HEK293 (cell line): ENCODE measurements at regions not wholly inside any gene's neighbourhood (a gene's known extent, or its start where the extent isn't known, plus 50 kb on each side); places are given as distances from the start of the nearest gene placed in this dataset.

Experiments
- BCL11A ChIP-seq: fragments of 450-650 bp; formaldehyde crosslinking; IDR thresholded peaks from 2 replicates; pipeline ENCODE4 v1.5.1; 2016; ENCODE audit warnings: low read depth, missing biosample characterization, missing genetic modification characterization
- EGR2 ChIP-seq: fragments of 450-650 bp; formaldehyde crosslinking; IDR thresholded peaks from 2 replicates; pipeline ENCODE4 v1.5.1; 2016; ENCODE audit warnings: low read depth, missing biosample characterization, missing genetic modification characterization
- GLI4 ChIP-seq: fragments of 450-650 bp; formaldehyde crosslinking; IDR thresholded peaks from 2 replicates; pipeline ENCODE4 v1.5.1; 2016; ENCODE audit warnings: missing biosample characterization, missing genetic modification characterization
- GLIS1 ChIP-seq: fragments of 450-650 bp; formaldehyde crosslinking; IDR thresholded peaks from 2 replicates; pipeline ENCODE4 v1.5.1; 2016; ENCODE audit warnings: missing biosample characterization, missing genetic modification characterization
- HOXD13 ChIP-seq: sonication (generic); formaldehyde crosslinking; IDR thresholded peaks from 2 replicates; pipeline ENCODE4 v1.8.0; 2022; ENCODE audit warnings: missing genetic modification reagents, borderline replicate concordance
- KLF1 ChIP-seq: fragments of 450-650 bp; formaldehyde crosslinking; IDR thresholded peaks from 2 replicates; pipeline ENCODE4 v1.5.1; 2016; ENCODE audit warnings: missing biosample characterization, missing genetic modification characterization
- KLF8 ChIP-seq: fragments of 450-650 bp; formaldehyde crosslinking; IDR thresholded peaks from 2 replicates; pipeline ENCODE4 v1.5.1; 2016; ENCODE audit warnings: missing biosample characterization, missing genetic modification characterization
- OSR2 ChIP-seq: fragments of 450-650 bp; formaldehyde crosslinking; IDR thresholded peaks from 2 replicates; pipeline ENCODE4 v1.5.1; 2016; ENCODE audit warnings: missing biosample characterization, missing genetic modification characterization
- ZBTB49 ChIP-seq: fragments of 450-650 bp; formaldehyde crosslinking; IDR thresholded peaks from 2 replicates; pipeline ENCODE4 v1.5.1; 2016; ENCODE audit warnings: missing biosample characterization, missing genetic modification characterization, low read depth
- ZFHX2 ChIP-seq: fragments of 450-650 bp; formaldehyde crosslinking; conservative IDR thresholded peaks from 2 replicates; pipeline ENCODE4 v1.5.1; 2016; ENCODE audit warnings: missing biosample characterization, missing genetic modification characterization
- ZFP37 ChIP-seq: fragments of 450-650 bp; formaldehyde crosslinking; IDR thresholded peaks from 2 replicates; pipeline ENCODE4 v1.5.1; 2016; ENCODE audit warnings: missing biosample characterization, missing genetic modification characterization
- ZNF10 ChIP-seq: fragments of 450-650 bp; formaldehyde crosslinking; IDR thresholded peaks from 2 replicates; pipeline ENCODE4 v1.5.1; 2017; ENCODE audit warnings: missing biosample characterization, missing genetic modification characterization
- ZNF133 ChIP-seq: fragments of 450-650 bp; formaldehyde crosslinking; IDR thresholded peaks from 2 replicates; pipeline ENCODE4 v1.5.1; 2016; ENCODE audit warnings: missing biosample characterization, missing genetic modification characterization
- ZNF146 ChIP-seq: fragments of 450-650 bp; formaldehyde crosslinking; IDR thresholded peaks from 2 replicates; pipeline ENCODE4 v1.5.1; 2016; ENCODE audit warnings: missing biosample characterization, missing genetic modification characterization
- ZNF16 ChIP-seq: fragments of 450-650 bp; formaldehyde crosslinking; IDR thresholded peaks from 2 replicates; pipeline ENCODE4 v1.5.1; 2016; ENCODE audit warnings: low read depth, missing biosample characterization, missing genetic modification characterization
- ZNF202 ChIP-seq: fragments of 450-650 bp; formaldehyde crosslinking; IDR thresholded peaks from 2 replicates; pipeline ENCODE4 v1.5.1; 2016; ENCODE audit warnings: missing biosample characterization, missing genetic modification characterization, borderline replicate concordance
- ZNF335 ChIP-seq: fragments of 450-650 bp; formaldehyde crosslinking; conservative IDR thresholded peaks from 2 replicates; pipeline ENCODE4 v1.5.1; 2016; ENCODE audit warnings: missing biosample characterization, missing genetic modification characterization
- ZNF341 ChIP-seq: fragments of 450-650 bp; formaldehyde crosslinking; IDR thresholded peaks from 2 replicates; pipeline ENCODE4; 2016; ENCODE audit warnings: low read depth, missing biosample characterization, missing genetic modification characterization
- ZNF473 ChIP-seq: fragments of 450-650 bp; formaldehyde crosslinking; IDR thresholded peaks from 2 replicates; pipeline ENCODE4 v1.5.1; 2017; ENCODE audit warnings: missing biosample characterization, missing genetic modification characterization
- ZNF510 ChIP-seq: fragments of 450-650 bp; formaldehyde crosslinking; IDR thresholded peaks from 2 replicates; pipeline ENCODE4 v1.5.1; 2018; ENCODE audit warnings: mild to moderate bottlenecking, missing genetic modification characterization, missing biosample characterization; ENCODE audit not compliant: insufficient replicate concordance
- ZNF521 ChIP-seq: fragments of 450-650 bp; formaldehyde crosslinking; IDR thresholded peaks from 2 replicates; pipeline ENCODE4 v1.5.1; 2017; ENCODE audit warnings: missing biosample characterization, mild to moderate bottlenecking, missing genetic modification characterization
- ZNF560 ChIP-seq: fragments of 450-650 bp; formaldehyde crosslinking; IDR thresholded peaks from 2 replicates; pipeline ENCODE4 v1.5.1; 2017; ENCODE audit warnings: missing biosample characterization, missing genetic modification characterization, borderline replicate concordance
- ZNF561 ChIP-seq: fragments of 450-650 bp; IDR thresholded peaks from 2 replicates; pipeline ENCODE4 v1.5.1; 2018; ENCODE audit warnings: missing biosample characterization, missing genetic modification characterization, borderline replicate concordance
- ZNF585B ChIP-seq: fragments of 450-650 bp; formaldehyde crosslinking; IDR thresholded peaks from 2 replicates; pipeline ENCODE4 v1.5.1; 2016; ENCODE audit warnings: missing biosample characterization, missing genetic modification characterization
- ZNF660 ChIP-seq: fragments of 450-650 bp; IDR thresholded peaks from 2 replicates; pipeline ENCODE4 v1.5.1; 2018; ENCODE audit warnings: missing biosample characterization, mild to moderate bottlenecking, missing genetic modification characterization
- ZNF670 ChIP-seq: fragments of 450-650 bp; formaldehyde crosslinking; IDR thresholded peaks from 2 replicates; pipeline ENCODE4 v1.5.1; 2016; ENCODE audit warnings: missing biosample characterization, missing genetic modification characterization, low read depth
- ZNF747 ChIP-seq: fragments of 450-650 bp; formaldehyde crosslinking; IDR thresholded peaks from 2 replicates; pipeline ENCODE4 v1.5.1; 2016; ENCODE audit warnings: missing biosample characterization, missing genetic modification characterization
- ZNF792 ChIP-seq: fragments of 450-650 bp; formaldehyde crosslinking; IDR thresholded peaks from 2 replicates; pipeline ENCODE4 v1.5.1; 2016; ENCODE audit warnings: missing biosample characterization, missing genetic modification characterization
- ZNF830 ChIP-seq: fragments of 450-650 bp; IDR thresholded peaks from 2 replicates; pipeline ENCODE4 v1.5.0; 2018; ENCODE audit warnings: missing biosample characterization, missing genetic modification characterization, low read depth, mild to moderate bottlenecking, moderate library complexity
- TF ChIP-seq, protein P1 (sequence below): fragments of 450-650 bp; formaldehyde crosslinking; IDR thresholded peaks from 2 replicates; pipeline ENCODE4 v1.5.1; 2017; ENCODE audit warnings: missing biosample characterization, missing genetic modification characterization
- TF ChIP-seq, protein P2 (sequence below): fragments of 450-650 bp; formaldehyde crosslinking; IDR thresholded peaks from 2 replicates; pipeline ENCODE4 v1.5.1; 2016; ENCODE audit warnings: missing biosample characterization, missing genetic modification characterization, low read depth
- TF ChIP-seq, protein P3 (sequence below): fragments of 450-650 bp; formaldehyde crosslinking; IDR thresholded peaks from 2 replicates; pipeline ENCODE4 v1.5.1; 2016; ENCODE audit warnings: missing biosample characterization, missing genetic modification characterization, borderline replicate concordance

GRCh38 chr6:28586962-28587745 is 61.5 kb downstream of the GPX5 start (continued):
- no peak for TF ChIP-seq ZNF830 (tag by site-specific recombination)
- TF ChIP-seq HOXD13, result 0 out of 2 replicates have a peak, but pooled peaks have one; percentile 34
- TF ChIP-seq, protein P1, sequence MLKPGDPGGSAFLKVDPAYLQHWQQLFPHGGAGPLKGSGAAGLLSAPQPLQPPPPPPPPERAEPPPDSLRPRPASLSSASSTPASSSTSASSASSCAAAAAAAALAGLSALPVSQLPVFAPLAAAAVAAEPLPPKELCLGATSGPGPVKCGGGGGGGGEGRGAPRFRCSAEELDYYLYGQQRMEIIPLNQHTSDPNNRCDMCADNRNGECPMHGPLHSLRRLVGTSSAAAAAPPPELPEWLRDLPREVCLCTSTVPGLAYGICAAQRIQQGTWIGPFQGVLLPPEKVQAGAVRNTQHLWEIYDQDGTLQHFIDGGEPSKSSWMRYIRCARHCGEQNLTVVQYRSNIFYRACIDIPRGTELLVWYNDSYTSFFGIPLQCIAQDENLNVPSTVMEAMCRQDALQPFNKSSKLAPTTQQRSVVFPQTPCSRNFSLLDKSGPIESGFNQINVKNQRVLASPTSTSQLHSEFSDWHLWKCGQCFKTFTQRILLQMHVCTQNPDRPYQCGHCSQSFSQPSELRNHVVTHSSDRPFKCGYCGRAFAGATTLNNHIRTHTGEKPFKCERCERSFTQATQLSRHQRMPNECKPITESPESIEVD, result no peak
- no peak for TF ChIP-seq EGR2 (tag by site-specific recombination)
- TF ChIP-seq ZNF521 (tag by site-specific recombination), result no peak
- TF ChIP-seq KLF8 (tag by site-specific recombination), result peak; percentile 83
- 0 out of 2 replicates have a peak, but pooled peaks have one; percentile 25 for TF ChIP-seq ZNF10 (tag by site-specific recombination)
- TF ChIP-seq GLI4 (tag by site-specific recombination), result no peak
- no peak for TF ChIP-seq ZNF560 (tag by site-specific recombination)
- no peak for TF ChIP-seq ZNF792 (tag by site-specific recombination)
- TF ChIP-seq, protein P2, sequence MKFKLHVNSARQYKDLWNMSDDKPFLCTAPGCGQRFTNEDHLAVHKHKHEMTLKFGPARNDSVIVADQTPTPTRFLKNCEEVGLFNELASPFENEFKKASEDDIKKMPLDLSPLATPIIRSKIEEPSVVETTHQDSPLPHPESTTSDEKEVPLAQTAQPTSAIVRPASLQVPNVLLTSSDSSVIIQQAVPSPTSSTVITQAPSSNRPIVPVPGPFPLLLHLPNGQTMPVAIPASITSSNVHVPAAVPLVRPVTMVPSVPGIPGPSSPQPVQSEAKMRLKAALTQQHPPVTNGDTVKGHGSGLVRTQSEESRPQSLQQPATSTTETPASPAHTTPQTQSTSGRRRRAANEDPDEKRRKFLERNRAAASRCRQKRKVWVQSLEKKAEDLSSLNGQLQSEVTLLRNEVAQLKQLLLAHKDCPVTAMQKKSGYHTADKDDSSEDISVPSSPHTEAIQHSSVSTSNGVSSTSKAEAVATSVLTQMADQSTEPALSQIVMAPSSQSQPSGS (tag by site-specific recombination), result peak; percentile 27; the same call in 1 of the 2 replicates
- TF ChIP-seq ZNF747 (tag by site-specific recombination), result no peak
- no peak for TF ChIP-seq ZNF133 (tag by site-specific recombination)
- peak; percentile 26; the same call in 1 of the 2 replicates for TF ChIP-seq ZFHX2
- no peak for TF ChIP-seq ZBTB49 (tag by site-specific recombination)
- TF ChIP-seq ZNF660 (tag by site-specific recombination), result peak; percentile 87
- no peak for TF ChIP-seq KLF1 (tag by site-specific recombination)
- TF ChIP-seq ZNF473, result no peak
- peak; percentile 68 for TF ChIP-seq ZNF335 (tag by site-specific recombination)
- no peak for TF ChIP-seq ZNF16 (tag by site-specific recombination)
- peak; percentile 90; the same call in 1 of the 2 replicates for TF ChIP-seq ZNF561 (tag by site-specific recombination)
- TF ChIP-seq ZNF510, result no peak
- TF ChIP-seq ZNF202 (tag by site-specific recombination), result no peak
- TF ChIP-seq, protein P3, sequence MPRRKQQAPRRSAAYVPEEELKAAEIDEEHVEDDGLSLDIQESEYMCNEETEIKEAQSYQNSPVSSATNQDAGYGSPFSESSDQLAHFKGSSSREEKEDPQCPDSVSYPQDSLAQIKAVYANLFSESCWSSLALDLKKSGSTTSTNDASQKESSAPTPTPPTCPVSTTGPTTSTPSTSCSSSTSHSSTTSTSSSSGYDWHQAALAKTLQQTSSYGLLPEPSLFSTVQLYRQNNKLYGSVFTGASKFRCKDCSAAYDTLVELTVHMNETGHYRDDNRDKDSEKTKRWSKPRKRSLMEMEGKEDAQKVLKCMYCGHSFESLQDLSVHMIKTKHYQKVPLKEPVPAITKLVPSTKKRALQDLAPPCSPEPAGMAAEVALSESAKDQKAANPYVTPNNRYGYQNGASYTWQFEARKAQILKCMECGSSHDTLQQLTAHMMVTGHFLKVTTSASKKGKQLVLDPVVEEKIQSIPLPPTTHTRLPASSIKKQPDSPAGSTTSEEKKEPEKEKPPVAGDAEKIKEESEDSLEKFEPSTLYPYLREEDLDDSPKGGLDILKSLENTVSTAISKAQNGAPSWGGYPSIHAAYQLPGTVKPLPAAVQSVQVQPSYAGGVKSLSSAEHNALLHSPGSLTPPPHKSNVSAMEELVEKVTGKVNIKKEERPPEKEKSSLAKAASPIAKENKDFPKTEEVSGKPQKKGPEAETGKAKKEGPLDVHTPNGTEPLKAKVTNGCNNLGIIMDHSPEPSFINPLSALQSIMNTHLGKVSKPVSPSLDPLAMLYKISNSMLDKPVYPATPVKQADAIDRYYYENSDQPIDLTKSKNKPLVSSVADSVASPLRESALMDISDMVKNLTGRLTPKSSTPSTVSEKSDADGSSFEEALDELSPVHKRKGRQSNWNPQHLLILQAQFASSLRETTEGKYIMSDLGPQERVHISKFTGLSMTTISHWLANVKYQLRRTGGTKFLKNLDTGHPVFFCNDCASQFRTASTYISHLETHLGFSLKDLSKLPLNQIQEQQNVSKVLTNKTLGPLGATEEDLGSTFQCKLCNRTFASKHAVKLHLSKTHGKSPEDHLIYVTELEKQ (tag by site-specific recombination), result no peak
- TF ChIP-seq ZFP37, result no peak; the same call in 1 of the 2 replicates
- TF ChIP-seq ZNF341 (tag by site-specific recombination), result peak; percentile 80
- TF ChIP-seq GLIS1 (tag by site-specific recombination), result 0 out of 2 replicates have a peak, but pooled peaks have one; percentile 22
- TF ChIP-seq OSR2, result no peak
- no peak for TF ChIP-seq ZNF585B
- no peak for TF ChIP-seq BCL11A
- TF ChIP-seq ZNF670 (tag by site-specific recombination), result no peak
- TF ChIP-seq ZNF146, result no peak; the same call in 1 of the 2 replicates
